GM19240 (cell line): ENCODE measurements at regions not wholly inside any gene's neighbourhood (a gene's known extent, or its start where the extent isn't known, plus 50 kb on each side); places are given as distances from the start of the nearest gene placed in this dataset.
"Not testable (repeated sequence)": the region's sequence is repeated elsewhere in the genome, so short reads cannot be mapped to it uniquely, and the experiment has no call there.

Experiments
- DNase-seq: peaks from one replicate; pipeline ENCODE4 v3.0.0; 2011; ENCODE audit warnings: low spot score; ENCODE audit not compliant: insufficient read length

- no peak for DNase-seq
These were observed 828.3 kb upstream of the EEF2KMT start for GRCh38 chr16:5925850-5926249.

GRCh38 chr16:5922686-5923085 lies 825.1 kb upstream of the EEF2KMT start:
- no peak for DNase-seq

- DNase-seq, result no peak
These were observed 821.1 kb upstream of the EEF2KMT start for GRCh38 chr16:5918567-5919130.

- no peak for DNase-seq
These were observed 820.0 kb upstream of the EEF2KMT start for GRCh38 chr16:5917436-5918195.

GRCh38 chr16:5916711-5917191 lies 819.2 kb upstream of the EEF2KMT start:
- no peak for DNase-seq

GRCh38 chr16:5911241-5911640 lies 813.6 kb upstream of the EEF2KMT start:
- DNase-seq, result no peak

- DNase-seq, result not testable (repeated sequence)
These were observed 812.0 kb upstream of the EEF2KMT start for GRCh38 chr16:5909556-5909955.

- DNase-seq, result no peak
These were observed 809.9 kb upstream of the EEF2KMT start for GRCh38 chr16:5907544-5907943.

- no peak for DNase-seq
These were observed 808.8 kb upstream of the EEF2KMT start for GRCh38 chr16:5906351-5906750.

GRCh38 chr16:5905935-5906334 lies 808.3 kb upstream of the EEF2KMT start:
- no peak for DNase-seq

- no peak for DNase-seq
These were observed 806.2 kb upstream of the EEF2KMT start for GRCh38 chr16:5903832-5904231.

- DNase-seq, result no peak
These were observed 805.6 kb upstream of the EEF2KMT start for GRCh38 chr16:5903153-5903552.

GRCh38 chr16:5900046-5900445 lies 802.5 kb upstream of the EEF2KMT start:
- DNase-seq, result no peak

GRCh38 chr16:5895976-5896375 lies 798.4 kb upstream of the EEF2KMT start:
- DNase-seq, result no peak

- DNase-seq, result no peak
These were observed 797.5 kb upstream of the EEF2KMT start for GRCh38 chr16:5895137-5895536.

- DNase-seq, result no peak
These were observed 793.7 kb upstream of the EEF2KMT start for GRCh38 chr16:5891296-5891695.

- DNase-seq, result no peak
These were observed 787.9 kb upstream of the EEF2KMT start for GRCh38 chr16:5885521-5885920.

GRCh38 chr16:5884996-5885395 lies 787.4 kb upstream of the EEF2KMT start:
- DNase-seq, result no peak

GRCh38 chr16:5884339-5884738 lies 786.7 kb upstream of the EEF2KMT start:
- DNase-seq, result no peak

GRCh38 chr16:5882087-5882640 lies 784.6 kb upstream of the EEF2KMT start:
- no peak for DNase-seq

GRCh38 chr16:5875416-5875815 lies 777.8 kb upstream of the EEF2KMT start:
- DNase-seq, result no peak

- DNase-seq, result no peak
These were observed 777.3 kb upstream of the EEF2KMT start for GRCh38 chr16:5874899-5875298.

GRCh38 chr16:5873221-5873620 lies 775.6 kb upstream of the EEF2KMT start:
- DNase-seq, result no peak
